Pancreas (tissue), 10 donors: ENCODE measurements at regions not wholly inside any gene's neighbourhood (a gene's known extent, or its start where the extent isn't known, plus 50 kb on each side); places are given as distances from the start of the nearest gene placed in this dataset.

Experiments
- ATAC-seq, 4 donors: fragments of 200-7000 bp; cut with Tn5 transposase; one replicate each; pipeline versions ENCODE4 v1.8.0 to v1.9.1; 2020; ENCODE audit warnings: mild to moderate bottlenecking in 4 of 4, moderate library complexity in 4 of 4
- DNase-seq, 6 donors: peaks; one replicate each; pipeline ENCODE4 v3.0.0-alpha.2; 2020
- FAIRE-seq: peaks from 2 replicates; lab custom pipeline; 2012; peaks lifted over from hg19 to GRCh38; lab: Jason Lieb, UNC
- H3K27ac ChIP-seq, 4 donors: fragments of 200-600 bp; sonication (generic); 1 replicate in 3 of 4; 2 replicates in 1 of 4; pipeline versions ENCODE4 v1.5.0 to v1.8.0; 2020
- H3K27me3 ChIP-seq, 4 donors: fragments of 200-600 bp; one replicate each; pipeline ENCODE4 v1.8.0; 2021
- H3K36me3 ChIP-seq, 3 donors: fragments of 200-600 bp; sonication (generic) in 1 of 3; one replicate each; pipeline versions ENCODE4 v1.5.0 to v1.8.0; 2020 to 2021
- H3K4me1 ChIP-seq, 3 donors: fragments of 200-600 bp; one replicate each; pipeline ENCODE4 v1.8.0; 2021
- H3K4me3 ChIP-seq, 4 donors: fragments of 200-600 bp; sonication (generic) in 2 of 4; one replicate each; pipeline versions ENCODE4 v1.5.0 to v1.8.0; 2020 to 2021
- H3K9me3 ChIP-seq, 4 donors: fragments of 200-600 bp; one replicate each; pipeline ENCODE4 v1.8.0; 2021
- WGBS, 2 donors: extraction: QIAGEN DNeasy Blood & Tissue Kit; methylation state at CpG; one replicate each; pipeline ENCODE4 v1.1.7; 2013; 5-methylcytosine and 5-hydroxymethylcytosine counted together
- intact Hi-C, 3 donors: fragments of 100-400 bp; cut with DNase I; formaldehyde crosslinking; loops; one replicate each; pipeline versions ENCODE4 v1.11.1 to v1.14.2; 2022
- TF ChIP-seq, protein P1 (sequence below), 4 donors: fragments of 200-600 bp; sonication (generic) in 3 of 4; IDR thresholded peaks; one replicate each; pipeline versions ENCODE4 v1.5.0 to v1.8.0; 2021; ENCODE audit warnings: antibody characterized with exemption in 4 of 4
- donor health status: healthy with polysubstance abuse.
- donor health status: DM: no; HTN: no; CAD: no; lungs with moderate emphysema.
- donor health status: DM: no; HTN: no; CAD: no.
- donor health status: control.
- donor health status: control.
- donor health status: Bipolar disorder and iron deficiency.
- donor health status: DM: yes; HTN: yes; CAD: no.
- donor health status: DM: no; HTN: no; CAD: no.
- donor health status: DM: no; HTN: no; CAD: no.
- donor health status: DM: yes; HTN: yes; CAD: no.

DNA sequence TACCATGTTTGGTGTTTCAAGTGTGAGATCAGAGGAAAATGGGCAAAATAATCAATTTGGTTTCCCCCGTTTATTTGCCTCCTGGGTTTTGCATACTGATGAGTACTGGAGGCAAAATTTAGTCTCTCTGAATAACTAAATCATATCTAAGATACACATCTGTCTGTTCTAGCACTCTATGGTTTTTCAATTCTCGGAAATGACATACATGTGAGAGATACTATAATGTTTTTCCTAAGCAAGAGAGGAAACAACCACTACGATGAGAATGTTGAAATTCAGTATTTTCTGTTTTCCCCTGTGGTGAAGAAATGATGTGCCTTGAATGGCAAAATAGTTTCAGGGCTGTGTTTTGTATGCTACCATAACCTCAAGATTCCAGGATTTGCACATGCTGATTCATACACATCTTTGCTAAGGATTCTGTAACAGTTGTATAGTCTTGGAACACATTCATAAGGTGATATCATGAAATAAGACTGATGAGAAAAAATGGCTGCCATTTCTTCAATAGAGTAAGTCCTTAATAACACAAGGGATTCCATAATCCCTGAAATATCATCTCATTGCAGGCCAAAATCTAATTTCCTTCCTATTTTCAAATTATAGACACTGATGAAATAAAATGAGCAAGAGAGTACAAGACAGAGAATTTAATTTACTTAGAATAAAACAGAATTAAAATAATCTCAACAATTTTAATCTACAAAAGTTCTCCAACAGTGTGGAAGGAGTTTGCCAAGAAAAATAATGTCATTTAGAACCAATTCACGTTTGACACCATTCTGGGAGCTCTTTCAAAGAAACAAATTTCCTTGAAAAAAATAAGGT, 316.6 kb downstream of the FIGN start:
- TF ChIP-seq, protein P1, sequence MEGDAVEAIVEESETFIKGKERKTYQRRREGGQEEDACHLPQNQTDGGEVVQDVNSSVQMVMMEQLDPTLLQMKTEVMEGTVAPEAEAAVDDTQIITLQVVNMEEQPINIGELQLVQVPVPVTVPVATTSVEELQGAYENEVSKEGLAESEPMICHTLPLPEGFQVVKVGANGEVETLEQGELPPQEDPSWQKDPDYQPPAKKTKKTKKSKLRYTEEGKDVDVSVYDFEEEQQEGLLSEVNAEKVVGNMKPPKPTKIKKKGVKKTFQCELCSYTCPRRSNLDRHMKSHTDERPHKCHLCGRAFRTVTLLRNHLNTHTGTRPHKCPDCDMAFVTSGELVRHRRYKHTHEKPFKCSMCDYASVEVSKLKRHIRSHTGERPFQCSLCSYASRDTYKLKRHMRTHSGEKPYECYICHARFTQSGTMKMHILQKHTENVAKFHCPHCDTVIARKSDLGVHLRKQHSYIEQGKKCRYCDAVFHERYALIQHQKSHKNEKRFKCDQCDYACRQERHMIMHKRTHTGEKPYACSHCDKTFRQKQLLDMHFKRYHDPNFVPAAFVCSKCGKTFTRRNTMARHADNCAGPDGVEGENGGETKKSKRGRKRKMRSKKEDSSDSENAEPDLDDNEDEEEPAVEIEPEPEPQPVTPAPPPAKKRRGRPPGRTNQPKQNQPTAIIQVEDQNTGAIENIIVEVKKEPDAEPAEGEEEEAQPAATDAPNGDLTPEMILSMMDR (IDR thresholded peaks at IDR 0.05), result no peak
- H3K4me1 ChIP-seq, result no peaks in the 10 kb centered on the region
- no peaks in the 10 kb centered on the region for H3K36me3 ChIP-seq
- intact Hi-C loops, result no loop called here
- FAIRE-seq (no peak), DNase-seq (no peak), ATAC-seq (no peak)
- H3K4me3 ChIP-seq, result no peak overlapping the region
- no peak overlapping the region for H3K27ac ChIP-seq
- 62 to 67% methylated on average over 4 of the region's 4 CpGs for WGBS, 2 donors
- H3K9me3 ChIP-seq, result no peaks in the 10 kb centered on the region
- H3K27me3 ChIP-seq, result no peaks in the 10 kb centered on the region

DNA sequence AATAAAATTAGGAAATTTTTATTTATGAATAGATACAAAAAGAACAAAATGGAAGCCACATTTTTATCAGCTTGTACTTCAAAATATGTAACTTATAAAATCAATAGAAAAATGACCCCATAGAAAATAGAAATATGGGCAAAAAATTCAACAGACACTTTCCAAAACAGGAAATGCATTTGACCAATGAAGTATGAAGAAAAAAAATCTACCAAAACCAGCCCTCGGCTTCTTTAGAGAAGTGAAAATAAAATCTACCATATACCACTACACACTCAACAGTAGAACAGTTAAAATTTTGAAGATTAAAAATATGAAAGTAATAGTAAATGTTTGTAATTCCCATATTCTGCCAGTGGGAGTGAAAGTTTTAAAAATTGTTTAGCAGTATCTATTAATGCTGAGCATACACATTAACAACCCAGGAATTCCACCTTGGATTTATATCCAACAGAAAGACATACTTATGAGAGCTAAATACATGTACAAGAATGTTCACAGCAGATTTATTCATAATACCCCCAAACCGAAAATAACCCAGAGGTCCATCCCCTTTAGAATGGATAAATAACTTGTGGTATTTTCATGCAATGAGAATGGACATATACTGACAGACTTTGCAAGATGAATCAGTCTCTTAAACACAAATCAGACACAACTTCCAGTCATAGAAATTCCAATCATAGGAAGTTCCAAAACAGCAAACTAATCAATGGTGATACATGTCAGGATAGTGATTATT, 318.0 kb downstream of the FIGN start:
- FAIRE-seq, result no peak
- 67 to 68% methylated on average over 2 of the region's 2 CpGs for WGBS, 2 donors

DNA sequence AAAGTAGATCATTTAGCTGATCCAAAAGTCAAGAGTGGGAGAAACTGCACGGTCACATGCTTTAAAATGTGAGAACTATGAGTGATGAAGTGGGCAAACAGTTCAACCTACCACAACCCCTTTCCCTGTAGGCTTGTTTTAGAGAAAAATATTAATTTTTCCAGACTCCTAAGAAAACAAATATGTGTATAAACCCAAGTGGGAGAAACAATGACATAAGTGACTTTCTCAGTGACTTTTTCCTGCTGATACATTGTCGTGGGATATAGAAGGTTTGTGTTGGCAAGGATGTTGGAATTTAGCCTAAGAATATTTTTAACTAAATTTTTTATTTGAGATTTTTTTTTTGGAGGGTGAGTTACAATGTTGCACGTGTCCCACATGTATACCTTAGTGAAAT, 321.7 kb downstream of the FIGN start:
- no peaks in the 10 kb centered on the region for H3K4me1 ChIP-seq
- intact Hi-C loops, result no loop called here
- H3K36me3 ChIP-seq, result no peaks in the 10 kb centered on the region
- H3K4me3 ChIP-seq, result no peak overlapping the region
- H3K27me3 ChIP-seq, result no peaks in the 10 kb centered on the region
- no peak overlapping the region for H3K27ac ChIP-seq
- no peak for FAIRE-seq
- H3K9me3 ChIP-seq, result no peaks in the 10 kb centered on the region
- DNase-seq, result no peak
- TF ChIP-seq, protein P1 (IDR thresholded peaks at IDR 0.05), result no peak
- WGBS, 2 donors, result 56 to 63% methylated on average over 3 of the region's 3 CpGs
- no peak for ATAC-seq

More for the DNA sequence above, 318.0 kb downstream of the FIGN start:
- Histone ChIP-seq H3K4me3 (no peak overlapping the region), H3K27ac (no peak overlapping the region), H3K36me3 (no peaks in the 10 kb centered on the region), H3K9me3 (no peaks in the 10 kb centered on the region), H3K4me1 (no peaks in the 10 kb centered on the region), H3K27me3 (no peaks in the 10 kb centered on the region)
- no peak for ATAC-seq
- DNase-seq, result no peak
- intact Hi-C loops, result no loop called here
- TF ChIP-seq, protein P1 (IDR thresholded peaks at IDR 0.05), result no peak

DNA sequence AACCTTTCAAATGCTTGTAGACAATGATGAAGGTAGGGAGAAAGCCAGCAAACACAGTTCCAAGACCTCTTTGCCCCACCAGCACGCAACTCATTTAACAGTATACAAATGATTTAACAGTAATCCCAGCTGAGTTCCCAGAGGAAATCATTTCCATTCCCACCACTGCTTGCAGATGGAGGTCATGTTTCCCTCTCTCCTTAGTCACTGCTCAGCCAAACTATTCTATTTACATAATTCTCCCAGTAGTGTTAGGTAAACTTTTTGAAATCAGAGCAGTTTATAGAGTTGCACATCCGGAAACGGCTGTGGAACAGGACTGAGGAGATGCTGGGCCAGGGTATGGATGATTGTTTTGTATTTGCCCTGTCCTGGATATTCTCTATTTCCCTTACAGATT, 328.5 kb downstream of the FIGN start:
- FAIRE-seq, result no peak
- H3K27ac ChIP-seq, result no peak overlapping the region
- no peak for ATAC-seq
- TF ChIP-seq, protein P1 (IDR thresholded peaks at IDR 0.05), result no peak
- no peaks in the 10 kb centered on the region for H3K36me3 ChIP-seq
- 36% methylated on average over 3 of the region's 3 CpGs for WGBS, 2 donors
- no peaks in the 10 kb centered on the region for H3K4me1 ChIP-seq
- H3K27me3 ChIP-seq, result no peaks in the 10 kb centered on the region
- intact Hi-C loops, result no loop called here
- no peak overlapping the region for H3K4me3 ChIP-seq
- H3K9me3 ChIP-seq, result no peaks in the 10 kb centered on the region
- DNase-seq, result no peak

DNA sequence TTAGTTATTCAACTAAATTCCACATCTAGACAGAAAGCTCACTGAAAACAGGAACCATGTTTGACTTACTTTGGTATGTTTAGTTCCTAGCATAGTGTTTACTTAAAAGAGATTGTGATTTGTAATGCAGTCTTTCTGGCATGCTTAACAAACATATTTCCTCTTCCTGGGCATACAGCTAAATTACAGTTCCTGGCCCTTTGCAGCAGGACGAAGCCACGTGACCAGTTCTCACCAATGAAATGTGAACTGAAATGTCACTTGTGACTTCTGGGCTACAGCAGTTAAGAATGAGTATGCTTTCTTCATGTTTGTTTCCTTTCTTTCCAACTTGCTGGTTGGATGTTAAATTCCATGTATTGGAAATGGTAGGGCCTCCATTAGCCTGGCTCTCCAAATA, 330.5 kb downstream of the FIGN start:
- ATAC-seq (no peak), DNase-seq (no peak), FAIRE-seq (no peak)
- H3K27me3 ChIP-seq, result no peaks in the 10 kb centered on the region
- no peaks in the 10 kb centered on the region for H3K9me3 ChIP-seq
- H3K4me3 ChIP-seq, result no peak overlapping the region
- no peaks in the 10 kb centered on the region for H3K4me1 ChIP-seq
- H3K36me3 ChIP-seq, result no peaks in the 10 kb centered on the region
- 60 to 75% methylated on average over 2 of the region's 2 CpGs for WGBS, 2 donors
- TF ChIP-seq, protein P1 (IDR thresholded peaks at IDR 0.05), result no peak
- H3K27ac ChIP-seq, result no peak overlapping the region
- intact Hi-C loops, result no loop called here
